IMR-90 (cell line): ENCODE measurements at regions not wholly inside any gene's neighbourhood (a gene's known extent, or its start where the extent isn't known, plus 50 kb on each side); places are given as distances from the start of the nearest gene placed in this dataset.

Source experiments
- ATAC-seq: fragments of 200-7000 bp; cut with Tn5 transposase; 2 replicates; pipeline ENCODE4 v1.9.1; 2020; ENCODE audit warnings: low read depth, mild to moderate bottlenecking, moderate library complexity
- BruUV-seq: library from RNA; stranded (reverse); fragments of 400-500 nt; replicated peaks from 2 replicates; lab custom pipeline; 2021; lab: Mats Ljungman, UMichigan
- CTCF ChIA-PET: fragments of 300-600 bp; formaldehyde crosslinking; extraction: SDS; loops from one replicate; lab custom pipeline; 2021; ENCODE audit warnings: antibody characterized with exemption; lab: Yijun Ruan, JAX
- POLR2A ChIA-PET: fragments of 300-600 bp; sonication (Branson Sonifier 250); formaldehyde crosslinking; loops from one replicate; lab custom pipeline; 2022; ENCODE audit warnings: antibody characterized with exemption; ENCODE audit not compliant: unreplicated experiment; lab: Charles Lee
- DNase-seq: peaks from one replicate; pipeline ENCODE4 v3.0.0; 2013
- H2AFZ ChIP-seq: replicated peaks from 2 replicates; pipeline ENCODE3; 2013; ENCODE audit warnings: low read length, mild to moderate bottlenecking; ENCODE audit not compliant: poor library complexity
- H2AK5ac ChIP-seq: 2 replicates; pipeline ENCODE4 v1.6.1; 2013; ENCODE audit warnings: low read depth, low read length, inconsistent platforms
- H2AK9ac ChIP-seq: replicated peaks from 2 replicates; pipeline ENCODE3; 2013; ENCODE audit warnings: mild to moderate bottlenecking, low read depth, low read length, moderate library complexity; ENCODE audit not compliant: poor library complexity
- H2BK120ac ChIP-seq: 2 replicates; pipeline ENCODE4 v1.6.1; 2013; ENCODE audit warnings: low read depth, low read length, inconsistent platforms
- H2BK15ac ChIP-seq: 3 replicates; pipeline ENCODE4 v1.6.1; 2013; ENCODE audit warnings: low read depth, low read length, inconsistent platforms
- H2BK20ac ChIP-seq: 2 replicates; pipeline ENCODE4 v1.6.1; 2013; ENCODE audit warnings: low read depth, mild to moderate bottlenecking, inconsistent platforms, low read length, moderate library complexity
- H2BK5ac ChIP-seq: 2 replicates; pipeline ENCODE4 v1.6.1; 2013; ENCODE audit warnings: mild to moderate bottlenecking, low read depth, low read length, inconsistent platforms; ENCODE audit not compliant: poor library complexity, severe bottlenecking
- H3K14ac ChIP-seq: replicated peaks from 2 replicates; pipeline ENCODE4 v1.6.1; 2013; ENCODE audit warnings: low read depth, low read length, inconsistent platforms
- H3K18ac ChIP-seq: 2 replicates; pipeline ENCODE4 v1.6.1; 2013; ENCODE audit warnings: low read depth, low read length, control low read depth
- H3K23ac ChIP-seq: 2 replicates; pipeline ENCODE4 v1.6.1; 2013; ENCODE audit warnings: low read depth, low read length, inconsistent platforms
- H3K27ac ChIP-seq: 2 replicates; pipeline ENCODE4 v1.5.1; 2013; ENCODE audit warnings: mild to moderate bottlenecking, control low read depth, low read length; ENCODE audit not compliant: insufficient read depth
- H3K27me3 ChIP-seq: 2 replicates; pipeline ENCODE4 v1.6.1; 2013; ENCODE audit warnings: low read length; ENCODE audit not compliant: control insufficient read depth, insufficient read depth
- H3K36me3 ChIP-seq: 2 replicates; pipeline ENCODE4 v1.6.1; 2013; ENCODE audit warnings: low read length, mixed read lengths; ENCODE audit not compliant: control insufficient read depth, insufficient read depth
- H3K4ac ChIP-seq: 2 replicates; pipeline ENCODE4 v1.6.1; 2013; ENCODE audit warnings: low read depth, low read length, inconsistent platforms
- H3K4me1 ChIP-seq: 2 replicates; pipeline ENCODE4 v1.6.1; 2013; ENCODE audit warnings: low read length, mixed read lengths; ENCODE audit not compliant: control insufficient read depth, insufficient read depth
- H3K4me2 ChIP-seq: 2 replicates; pipeline ENCODE4 v1.6.1; 2013; ENCODE audit warnings: low read depth, mild to moderate bottlenecking, control low read depth, low read length, moderate library complexity
- H3K4me3 ChIP-seq: 2 replicates; pipeline ENCODE4 v1.5.1; 2013; ENCODE audit warnings: low read depth, mild to moderate bottlenecking, control low read depth, low read length, moderate library complexity; ENCODE audit not compliant: insufficient read depth
- H3K56ac ChIP-seq: 2 replicates; pipeline ENCODE4 v1.6.1; 2013; ENCODE audit warnings: low read length, inconsistent platforms; ENCODE audit not compliant: insufficient read depth; ENCODE audit errors: extremely low read depth
- H3K79me1 ChIP-seq, 2 experiments: 2 replicates each; pipeline ENCODE4 v1.6.1; 2013; ENCODE audit warnings: low read length in 2 of 2, inconsistent platforms in 1 of 2, low read depth in 1 of 2
- H3K9ac ChIP-seq: 2 replicates; pipeline ENCODE4 v1.6.1; 2013; ENCODE audit warnings: low read depth, low read length, control low read depth
- H3K9me1 ChIP-seq: 2 replicates; pipeline ENCODE4 v1.6.1; 2013; ENCODE audit warnings: low read length, inconsistent platforms; ENCODE audit not compliant: insufficient read depth
- H3K9me3 ChIP-seq: 2 replicates; pipeline ENCODE4 v1.6.1; 2013; ENCODE audit warnings: low read length; ENCODE audit not compliant: control insufficient read depth, insufficient read depth
- H4K20me1 ChIP-seq: 2 replicates; pipeline ENCODE4 v1.6.1; 2013; ENCODE audit warnings: low read length, inconsistent platforms; ENCODE audit not compliant: insufficient read depth
- H4K5ac ChIP-seq: 2 replicates; pipeline ENCODE4 v1.6.1; 2013; ENCODE audit warnings: mild to moderate bottlenecking, low read depth, low read length, control low read depth
- H4K8ac ChIP-seq, 2 experiments: 2 replicates each; pipeline ENCODE4 v1.6.1; 2013; ENCODE audit warnings: low read depth in 2 of 2, low read length in 2 of 2, control low read depth in 1 of 2, inconsistent platforms in 1 of 2
- H4K91ac ChIP-seq: 2 replicates; pipeline ENCODE4 v1.6.1; 2013; ENCODE audit warnings: low read depth, low read length, inconsistent platforms; ENCODE audit not compliant: insufficient read depth
- BHLHE40 ChIP-seq: fragments of 150-350 bp; IDR thresholded peaks from 2 replicates; pipeline ENCODE4 v1.6.1; 2016; ENCODE audit warnings: mild to moderate bottlenecking, low read depth, low read length
- CEBPB ChIP-seq: IDR thresholded peaks from 2 replicates; pipeline ENCODE4 v1.6.1; 2012; ENCODE audit warnings: low read depth, low read length, improper control_type of control experiment
- CHD1 ChIP-seq: IDR thresholded peaks from 2 replicates; pipeline ENCODE4 v1.6.1; 2012; ENCODE audit warnings: low read depth, low read length, improper control_type of control experiment
- ELK1 ChIP-seq: fragments of 150-350 bp; IDR thresholded peaks from 2 replicates; pipeline ENCODE4 v1.6.1; 2016; ENCODE audit warnings: low read depth, mild to moderate bottlenecking, low read length, moderate library complexity, borderline replicate concordance
- FOS ChIP-seq: fragments of 150-350 bp; IDR thresholded peaks from 2 replicates; pipeline ENCODE4 v1.6.1; 2016; ENCODE audit warnings: low read depth, low read length
- MAFK ChIP-seq: IDR thresholded peaks from 2 replicates; pipeline ENCODE4 v1.6.1; 2012; ENCODE audit warnings: low read depth, low read length, improper control_type of control experiment
- MAZ ChIP-seq: IDR thresholded peaks from 2 replicates; pipeline ENCODE4 v1.6.1; 2012; ENCODE audit warnings: low read depth, mild to moderate bottlenecking, low read length, improper control_type of control experiment, moderate library complexity, borderline replicate concordance
- MXI1 ChIP-seq: IDR thresholded peaks from 2 replicates; pipeline ENCODE4 v1.6.1; 2012; ENCODE audit warnings: low read depth, mild to moderate bottlenecking, low read length, moderate library complexity, borderline replicate concordance
- NFE2L2 ChIP-seq: fragments of 150-350 bp; IDR thresholded peaks from 2 replicates; pipeline ENCODE4 v1.6.1; 2016; ENCODE audit warnings: low read depth, mild to moderate bottlenecking, low read length
- POLR2A ChIP-seq: IDR thresholded peaks from 2 replicates; pipeline ENCODE4 v1.6.1; 2012; ENCODE audit warnings: mild to moderate bottlenecking, low read depth, low read length
- RAD21 ChIP-seq: IDR thresholded peaks from 2 replicates; pipeline ENCODE4 v1.6.1; 2012; ENCODE audit warnings: low read length, improper control_type of control experiment
- RCOR1 ChIP-seq: IDR thresholded peaks from 2 replicates; pipeline ENCODE4 v1.6.1; 2012; ENCODE audit warnings: mild to moderate bottlenecking, low read length, improper control_type of control experiment; ENCODE audit not compliant: insufficient replicate concordance
- RFX5 ChIP-seq: IDR thresholded peaks from 2 replicates; pipeline ENCODE4 v1.8.0; 2012; ENCODE audit warnings: low read depth, mild to moderate bottlenecking, low read length, moderate library complexity
- SMC3 ChIP-seq: fragments of 150-350 bp; IDR thresholded peaks from 2 replicates; pipeline ENCODE4 v1.6.1; 2016; ENCODE audit warnings: low read depth, mild to moderate bottlenecking, antibody characterized with exemption, low read length, moderate library complexity
- USF2 ChIP-seq: fragments of 150-350 bp; IDR thresholded peaks from 2 replicates; pipeline ENCODE4 v1.6.1; 2017; ENCODE audit warnings: mild to moderate bottlenecking, antibody characterized with exemption, low read length, low read depth
- WGBS, 2 experiments: methylation state at CpG; one replicate each; pipeline versions ENCODE4 v1.1.5 to v1.1.7; 2013; ENCODE audit warnings: missing lambda C conversion rate in 2 of 2; ENCODE audit not compliant: insufficient read length in 1 of 2; ENCODE audit errors: extremely low coverage in 2 of 2; 5-methylcytosine and 5-hydroxymethylcytosine counted together
- dilution Hi-C: fragments of 300-500 bp; cut with HindIII; formaldehyde crosslinking; loops from one replicate; pipeline ENCODE4 v1.14.3; 2018; ENCODE audit warnings: low sequenced_read_pairs; ENCODE audit not compliant: unreplicated experiment
- in situ Hi-C: fragments of 300-500 bp; cut with MboI; formaldehyde crosslinking; loops from 3 replicates; pipeline ENCODE4 v1.14.3; 2019; ENCODE audit warnings: low sequenced_read_pairs, inconsistent platforms, mixed read lengths
- intact Hi-C: fragments of 100-400 bp; cut with micrococcal nuclease; formaldehyde crosslinking; loops from 2 replicates; pipeline ENCODE4 v1.10.0; 2022
- TF ChIP-seq, protein P1 (sequence below): conservative IDR thresholded peaks from 2 replicates; pipeline ENCODE4 v1.5.1; 2012; ENCODE audit warnings: mild to moderate bottlenecking, low read depth, low read length, improper control_type of control experiment

- H3K4me2 ChIP-seq = no peak overlapping the region
- no peaks in the 10 kb centered on the region for H3K27me3 ChIP-seq
- H3K56ac ChIP-seq = no peak overlapping the region
- no peak overlapping the region for H2BK20ac ChIP-seq
- H2BK5ac ChIP-seq = no peak overlapping the region
- H3K14ac ChIP-seq = no peak overlapping the region; the same call in 1 of the 2 replicates
- H2AK9ac ChIP-seq = no peak overlapping the region
- no peaks in the 10 kb centered on the region; the same call in 1 of the 2 replicates for H4K20me1 ChIP-seq
- H2BK120ac ChIP-seq = no peak overlapping the region
- H4K5ac ChIP-seq = no peak overlapping the region
- no peak overlapping the region for H4K8ac ChIP-seq
- intact Hi-C loops = no loop called here
- H3K79me1 ChIP-seq = peaks cover 15 to 34% of the 10 kb centered on the region in 2 experiments
- no peak overlapping the region for H4K91ac ChIP-seq
- H2BK15ac ChIP-seq = no peak overlapping the region
- H2AK5ac ChIP-seq = no peak overlapping the region
- no peak overlapping the region for H3K18ac ChIP-seq
- no peak overlapping the region for H3K9ac ChIP-seq
- CTCF ChIA-PET = no interaction called here
- H3K27ac ChIP-seq = no peak overlapping the region
- H3K4me3 ChIP-seq = no peak overlapping the region
- no TSS peak for BruUV-seq
- H3K4me1 ChIP-seq = peaks cover 2% of the 10 kb centered on the region; the same call in 1 of the 2 replicates
- no peak overlapping the region for H3K4ac ChIP-seq
- peak overlapping the region; percentile 57; the same call in 1 of the 2 replicates for H3K23ac ChIP-seq
- H3K36me3 ChIP-seq = no peaks in the 10 kb centered on the region; the same call in 1 of the 2 replicates
- H2AFZ ChIP-seq = no peak overlapping the region
- no CpG with 5 or more reads among the region's 3 CpGs for WGBS, 2 experiments
- no peak for DNase-seq
- POLR2A ChIA-PET = no interaction called here
- H3K9me1 ChIP-seq = peaks cover under 1% of the 10 kb centered on the region; the same call in 1 of the 2 replicates
- ATAC-seq = no peak
- in situ Hi-C loops = no loop called here
- no peaks in the 10 kb centered on the region for H3K9me3 ChIP-seq
- dilution Hi-C loops = no loop called here
- TF ChIP-seq CHD1 (no peak), CEBPB (no peak), RFX5 (no peak), ELK1 (no peak), SMC3 (no peak), RCOR1 (no peak), BHLHE40 (no peak), MAZ (no peak), POLR2A (no peak), MAFK (no peak), NFE2L2 (no peak), FOS (no peak), RAD21 (no peak), USF2 (no peak), MXI1 (no peak)
- TF ChIP-seq, protein P1, sequence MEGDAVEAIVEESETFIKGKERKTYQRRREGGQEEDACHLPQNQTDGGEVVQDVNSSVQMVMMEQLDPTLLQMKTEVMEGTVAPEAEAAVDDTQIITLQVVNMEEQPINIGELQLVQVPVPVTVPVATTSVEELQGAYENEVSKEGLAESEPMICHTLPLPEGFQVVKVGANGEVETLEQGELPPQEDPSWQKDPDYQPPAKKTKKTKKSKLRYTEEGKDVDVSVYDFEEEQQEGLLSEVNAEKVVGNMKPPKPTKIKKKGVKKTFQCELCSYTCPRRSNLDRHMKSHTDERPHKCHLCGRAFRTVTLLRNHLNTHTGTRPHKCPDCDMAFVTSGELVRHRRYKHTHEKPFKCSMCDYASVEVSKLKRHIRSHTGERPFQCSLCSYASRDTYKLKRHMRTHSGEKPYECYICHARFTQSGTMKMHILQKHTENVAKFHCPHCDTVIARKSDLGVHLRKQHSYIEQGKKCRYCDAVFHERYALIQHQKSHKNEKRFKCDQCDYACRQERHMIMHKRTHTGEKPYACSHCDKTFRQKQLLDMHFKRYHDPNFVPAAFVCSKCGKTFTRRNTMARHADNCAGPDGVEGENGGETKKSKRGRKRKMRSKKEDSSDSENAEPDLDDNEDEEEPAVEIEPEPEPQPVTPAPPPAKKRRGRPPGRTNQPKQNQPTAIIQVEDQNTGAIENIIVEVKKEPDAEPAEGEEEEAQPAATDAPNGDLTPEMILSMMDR = no peak
Measured at GRCh38 chr13:107753748-107754147, 461.6 kb downstream of the LIG4 start.
